Left lung (tissue), 4 donors: ENCODE measurements at regions not wholly inside any gene's neighbourhood (a gene's known extent, or its start where the extent isn't known, plus 50 kb on each side); places are given as distances from the start of the nearest gene placed in this dataset.

Experiments used
- ATAC-seq: fragments of 200-7000 bp; cut with Tn5 transposase; one replicate; pipeline ENCODE4 v1.9.1; 2020; ENCODE audit warnings: moderate library complexity
- DNase-seq, 4 donors: peaks; one replicate each; pipeline ENCODE4 v3.0.0-alpha.2; 2013 to 2020
- H3K27ac ChIP-seq, 2 donors: fragments of 200-600 bp; sonication (generic) in 1 of 2; one replicate each; pipeline versions ENCODE4 v1.5.0 to v1.8.0; 2020 to 2021
- H3K27me3 ChIP-seq, 2 donors: fragments of 200-600 bp; sonication (generic) in 1 of 2; one replicate each; pipeline versions ENCODE4 v1.5.0 to v1.8.0; 2020 to 2021
- H3K36me3 ChIP-seq, 2 donors: fragments of 200-600 bp; sonication (generic) in 1 of 2; one replicate each; pipeline versions ENCODE4 v1.5.0 to v1.8.0; 2020 to 2021
- H3K4me1 ChIP-seq, 2 donors: fragments of 200-600 bp; one replicate each; pipeline ENCODE4 v1.8.0; 2021
- H3K4me3 ChIP-seq, 2 donors: fragments of 200-600 bp; sonication (generic) in 1 of 2; one replicate each; pipeline versions ENCODE4 v1.5.0 to v1.8.0; 2020 to 2021; ENCODE audit warnings: mild to moderate bottlenecking in 1 of 2
- H3K9me3 ChIP-seq, 2 donors: fragments of 200-600 bp; sonication (generic) in 1 of 2; one replicate each; pipeline versions ENCODE4 v1.5.0 to v1.8.0; 2020 to 2021
- intact Hi-C, 2 donors: fragments of 100-400 bp; cut with DNase I; formaldehyde crosslinking; loops; one replicate each; pipeline versions ENCODE4 v1.11.2 to v1.14.2; 2022
- TF ChIP-seq, protein P1 (sequence below), 2 donors: fragments of 200-600 bp; sonication (generic) in 1 of 2; IDR thresholded peaks; one replicate each; pipeline versions ENCODE4 v1.5.0 to v1.8.0; 2021; ENCODE audit warnings: antibody characterized with exemption in 2 of 2
- donor health status: DM: no; HTN: yes; CAD: no.
- donor health status: DM: no; HTN: no; CAD: no.

DNA sequence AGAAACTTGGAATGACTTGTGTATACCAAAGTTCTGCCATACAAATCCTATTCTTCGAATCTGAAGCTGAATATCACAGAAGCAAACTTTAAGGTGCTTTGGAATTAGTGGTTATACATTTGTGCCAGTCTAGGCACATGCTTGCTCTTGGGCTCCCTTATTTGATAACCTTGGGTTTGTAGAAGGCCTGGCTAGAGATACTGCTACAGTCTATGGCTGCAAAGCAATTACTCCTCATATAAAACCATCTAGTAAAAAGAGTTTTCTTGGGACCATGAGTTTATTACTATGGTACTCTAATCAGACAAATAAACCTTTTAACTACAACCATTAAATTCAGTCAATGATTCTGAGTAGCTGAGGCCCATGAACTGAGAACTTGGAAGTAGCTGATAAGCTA is 92.5 kb upstream of the SLC13A1 start:
- TF ChIP-seq, protein P1, sequence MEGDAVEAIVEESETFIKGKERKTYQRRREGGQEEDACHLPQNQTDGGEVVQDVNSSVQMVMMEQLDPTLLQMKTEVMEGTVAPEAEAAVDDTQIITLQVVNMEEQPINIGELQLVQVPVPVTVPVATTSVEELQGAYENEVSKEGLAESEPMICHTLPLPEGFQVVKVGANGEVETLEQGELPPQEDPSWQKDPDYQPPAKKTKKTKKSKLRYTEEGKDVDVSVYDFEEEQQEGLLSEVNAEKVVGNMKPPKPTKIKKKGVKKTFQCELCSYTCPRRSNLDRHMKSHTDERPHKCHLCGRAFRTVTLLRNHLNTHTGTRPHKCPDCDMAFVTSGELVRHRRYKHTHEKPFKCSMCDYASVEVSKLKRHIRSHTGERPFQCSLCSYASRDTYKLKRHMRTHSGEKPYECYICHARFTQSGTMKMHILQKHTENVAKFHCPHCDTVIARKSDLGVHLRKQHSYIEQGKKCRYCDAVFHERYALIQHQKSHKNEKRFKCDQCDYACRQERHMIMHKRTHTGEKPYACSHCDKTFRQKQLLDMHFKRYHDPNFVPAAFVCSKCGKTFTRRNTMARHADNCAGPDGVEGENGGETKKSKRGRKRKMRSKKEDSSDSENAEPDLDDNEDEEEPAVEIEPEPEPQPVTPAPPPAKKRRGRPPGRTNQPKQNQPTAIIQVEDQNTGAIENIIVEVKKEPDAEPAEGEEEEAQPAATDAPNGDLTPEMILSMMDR (IDR thresholded peaks at IDR 0.05) = no peak
- Histone ChIP-seq H3K4me1 (no peaks in the 10 kb centered on the region), H3K27me3 (no peaks in the 10 kb centered on the region), H3K36me3 (no peaks in the 10 kb centered on the region), H3K9me3 (peaks cover 0 to 5% of the 10 kb centered on the region in 2 donors), H3K27ac (no peak overlapping the region), H3K4me3 (no peak overlapping the region)
- ATAC-seq (no peak), DNase-seq (no peak)
- intact Hi-C loops = no loop called here

DNA sequence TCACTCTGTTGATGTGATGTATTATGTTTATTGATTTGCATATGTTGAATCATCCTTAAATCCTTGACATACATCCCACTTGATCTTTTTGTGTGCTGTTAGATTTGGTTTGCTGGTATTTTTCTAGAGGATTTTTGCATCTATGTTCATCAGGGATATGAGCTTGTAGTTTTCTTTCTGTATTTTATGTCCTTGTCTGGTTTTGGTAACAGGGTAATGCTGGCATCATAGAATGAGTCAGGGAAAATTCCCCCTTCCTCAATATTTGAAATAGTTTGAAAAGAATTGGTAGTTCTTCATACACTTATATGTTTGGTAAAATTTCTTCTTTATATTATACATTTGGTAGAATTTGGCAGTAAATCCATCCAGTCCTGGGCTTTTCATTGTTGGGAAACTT is 89.4 kb upstream of the SLC13A1 start:
- DNase-seq (no peak), ATAC-seq (no peak)
- H3K9me3 ChIP-seq = peaks cover 0 to 5% of the 10 kb centered on the region in 2 donors
- TF ChIP-seq, protein P1 (IDR thresholded peaks at IDR 0.05) = no peak
- H3K36me3 ChIP-seq = no peaks in the 10 kb centered on the region
- H3K27ac ChIP-seq = no peak overlapping the region
- intact Hi-C loops = no loop called here
- H3K27me3 ChIP-seq = no peaks in the 10 kb centered on the region
- H3K4me3 ChIP-seq = no peak overlapping the region
- no peaks in the 10 kb centered on the region for H3K4me1 ChIP-seq

DNA sequence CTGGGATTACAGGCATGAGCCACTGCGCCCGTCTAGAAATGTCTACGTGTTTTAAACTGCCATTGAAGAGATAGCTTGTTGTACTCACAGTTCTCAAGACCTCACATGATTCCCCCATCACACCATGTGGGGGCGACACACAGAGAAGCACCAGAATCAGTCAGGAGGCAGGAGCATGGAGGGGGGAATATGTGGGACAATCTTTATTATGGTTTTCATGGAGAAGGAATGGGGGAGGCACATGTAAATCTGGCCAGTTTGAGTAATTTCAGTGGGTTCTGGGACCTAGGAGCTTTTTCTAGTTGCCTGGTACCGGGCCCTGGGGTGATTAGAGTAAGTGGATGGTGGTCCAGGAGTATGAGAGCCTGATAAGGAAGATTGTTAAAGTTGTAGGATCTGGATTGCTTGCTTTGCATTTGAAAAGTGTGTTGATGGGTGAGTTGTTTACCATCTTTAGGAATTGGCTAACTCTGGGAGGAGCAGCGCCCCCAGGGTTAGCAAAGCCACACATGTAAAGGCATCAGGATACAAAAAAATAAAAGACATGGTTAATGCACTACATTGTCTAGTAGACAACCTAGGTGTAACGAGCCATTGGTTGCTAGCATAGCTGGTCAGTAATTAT is 85.4 kb upstream of the SLC13A1 start:
- TF ChIP-seq, protein P1 (IDR thresholded peaks at IDR 0.05) = no peak
- Histone ChIP-seq H3K27me3 (no peaks in the 10 kb centered on the region), H3K27ac (no peak overlapping the region), H3K9me3 (peaks cover 0 to 5% of the 10 kb centered on the region in 2 donors), H3K4me1 (no peaks in the 10 kb centered on the region), H3K36me3 (no peaks in the 10 kb centered on the region), H3K4me3 (no peak overlapping the region)
- DNase-seq = no peak
- intact Hi-C loops = no loop called here
- ATAC-seq = no peak

DNA sequence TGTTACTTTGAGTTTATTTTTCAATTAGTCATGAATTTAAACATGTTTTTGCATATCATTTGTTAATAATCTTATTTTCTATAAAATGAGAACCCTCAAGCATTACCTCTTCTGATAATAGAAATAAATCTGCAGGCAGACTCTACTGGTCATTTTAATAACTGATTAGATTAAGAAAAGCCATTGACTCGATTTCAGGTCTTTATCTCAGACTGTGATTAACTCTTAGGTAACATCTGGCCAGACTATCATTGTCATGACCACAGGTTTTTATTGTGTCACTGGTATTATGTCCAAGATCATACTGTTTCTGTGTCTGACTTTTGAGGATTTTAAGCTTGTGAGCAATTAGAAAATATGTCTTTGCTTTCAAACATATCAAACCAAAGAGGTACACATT is 83.6 kb upstream of the SLC13A1 start:
- Histone ChIP-seq H3K4me3 (no peak overlapping the region), H3K4me1 (no peaks in the 10 kb centered on the region), H3K27me3 (no peaks in the 10 kb centered on the region), H3K9me3 (peaks cover 0 to 5% of the 10 kb centered on the region in 2 donors), H3K36me3 (no peaks in the 10 kb centered on the region), H3K27ac (no peak overlapping the region)
- ATAC-seq (no peak), DNase-seq (no peak)
- intact Hi-C loops = no loop called here
- TF ChIP-seq, protein P1 (IDR thresholded peaks at IDR 0.05) = no peak

DNA sequence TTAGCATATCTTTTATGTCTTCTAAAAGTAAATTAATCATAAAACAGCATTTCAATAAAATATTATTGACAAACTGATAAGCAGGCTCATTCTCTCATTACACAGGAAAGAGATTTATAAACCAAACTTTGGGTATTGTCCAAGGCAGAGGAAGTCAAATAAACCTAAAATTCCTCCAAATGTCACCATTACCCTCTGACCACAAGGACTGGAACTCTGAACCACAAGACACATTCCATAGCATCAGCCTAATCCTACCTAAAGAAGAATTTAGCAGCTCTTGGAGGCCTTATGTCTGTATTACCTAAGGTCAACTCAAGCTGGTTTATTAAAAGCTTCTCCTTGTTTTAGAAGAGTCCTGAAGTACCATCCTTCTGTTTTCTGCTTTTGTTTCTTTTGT is 82.4 kb upstream of the SLC13A1 start:
- Histone ChIP-seq H3K36me3 (no peaks in the 10 kb centered on the region), H3K9me3 (no peaks in the 10 kb centered on the region), H3K4me1 (no peaks in the 10 kb centered on the region), H3K27ac (no peak overlapping the region), H3K4me3 (no peak overlapping the region), H3K27me3 (no peaks in the 10 kb centered on the region)
- TF ChIP-seq, protein P1 (IDR thresholded peaks at IDR 0.05) = no peak
- intact Hi-C loops = no loop called here
- no peak for ATAC-seq
- no peak for DNase-seq
